ENCODE measurements at regions not wholly inside any gene's neighbourhood (a gene's known extent, or its start where the extent isn't known, plus 50 kb on each side); places are given as distances from the start of the nearest gene placed in this dataset.

DNA sequence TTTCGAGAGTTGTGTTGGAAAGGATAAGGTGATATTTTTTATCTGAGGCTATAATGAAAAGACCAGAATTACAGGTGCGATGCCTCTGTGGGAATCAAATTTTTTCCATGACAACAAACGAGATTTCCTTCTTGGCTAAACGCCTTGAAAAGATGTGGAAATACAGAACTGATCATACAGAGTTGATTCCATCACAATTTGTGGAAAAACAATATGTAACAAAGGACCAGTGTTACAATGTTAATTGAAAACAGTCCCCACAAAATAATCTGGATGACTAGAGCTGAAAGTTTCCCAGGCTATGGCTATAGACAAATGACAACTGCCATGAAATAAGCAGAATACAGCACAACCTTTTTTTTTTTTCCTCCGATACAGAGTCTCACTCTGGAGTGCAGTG, 628.9 kb downstream of the DIAPH3 start:
- TF ChIP-seq CTCF (IDR thresholded peaks at IDR 0.05): no peak
- no peak for TF ChIP-seq POLR2A (IDR thresholded peaks at IDR 0.05)
